Neural cell (in vitro differentiated cells): ENCODE measurements at regions not wholly inside any gene's neighbourhood (a gene's known extent, or its start where the extent isn't known, plus 50 kb on each side); places are given as distances from the start of the nearest gene placed in this dataset.

Source experiments
- H2AFZ ChIP-seq: fragments of 200-600, 300-800 bp; sonication (generic), shearing (Covaris generic); 2 replicates; pipeline ENCODE4 v1.6.0; 2014; ENCODE audit warnings: low read depth, mild to moderate bottlenecking, antibody characterized with exemption, low read length, moderate library complexity
- H3F3A ChIP-seq: fragments of 200-600 bp; shearing (Covaris generic); 2 replicates; pipeline ENCODE4 v1.6.1; 2016; ENCODE audit warnings: mild to moderate bottlenecking, moderate library complexity, mixed read lengths, antibody characterized with exemption, low read length; ENCODE audit not compliant: insufficient read depth, poor library complexity, severe bottlenecking
- H3K27ac ChIP-seq: fragments of 200-600, 300-800 bp; sonication (generic), shearing (Covaris generic); 2 replicates; pipeline ENCODE4 v1.5.1; 2014; ENCODE audit warnings: mild to moderate bottlenecking, low read length, moderate library complexity
- H3K27me3 ChIP-seq: fragments of 300-800, 200-600 bp; sonication (generic), shearing (Covaris generic); 2 replicates; pipeline ENCODE4 v1.6.0; 2014; ENCODE audit warnings: mild to moderate bottlenecking, low read depth, low read length, moderate library complexity; ENCODE audit not compliant: insufficient read depth
- H3K36me3 ChIP-seq: fragments of 300-800, 200-600 bp; sonication (generic), shearing (Covaris generic); 2 replicates; pipeline ENCODE4 v1.5.1; 2014; ENCODE audit warnings: mild to moderate bottlenecking, antibody characterized with exemption, low read length, moderate library complexity; ENCODE audit not compliant: insufficient read depth
- H3K4me2 ChIP-seq: fragments of 300-800, 200-600 bp; sonication (generic), shearing (Covaris generic); 2 replicates; pipeline ENCODE4 v1.6.0; 2014; ENCODE audit warnings: mild to moderate bottlenecking, low read length
- H3K4me3 ChIP-seq: fragments of 300-800, 200-600 bp; sonication (generic), shearing (Covaris generic); 2 replicates; pipeline ENCODE4 v1.5.1; 2014; ENCODE audit warnings: mild to moderate bottlenecking, low read length, moderate library complexity
- H3K79me2 ChIP-seq: fragments of 200-600 bp; shearing (Covaris generic); replicated peaks from 2 replicates; pipeline ENCODE4 v1.6.0; 2014; ENCODE audit warnings: mild to moderate bottlenecking, low read length, moderate library complexity; ENCODE audit not compliant: insufficient read depth
- H3K9ac ChIP-seq: fragments of 300-800, 200-600 bp; sonication (generic), shearing (Covaris generic); 2 replicates; pipeline ENCODE4 v1.6.1; 2016; ENCODE audit warnings: mild to moderate bottlenecking, low read length, mixed read lengths
- H3K9me2 ChIP-seq: fragments of 200-600 bp; shearing (Covaris generic); 2 replicates; pipeline ENCODE4 v1.6.1; 2016; ENCODE audit warnings: mild to moderate bottlenecking, low read length, mixed read lengths; ENCODE audit not compliant: insufficient read depth
- H3K9me3 ChIP-seq: fragments of 200-600, 300-800 bp; sonication (generic), shearing (Covaris generic); 2 replicates; pipeline ENCODE4 v1.6.1; 2016; ENCODE audit warnings: mild to moderate bottlenecking, mixed run types, low read length, moderate library complexity, mixed read lengths
- H4K20me1 ChIP-seq: fragments of 200-600 bp; shearing (Covaris generic); 2 replicates; pipeline ENCODE4 v1.6.1; 2016; ENCODE audit warnings: mild to moderate bottlenecking, mixed run types; ENCODE audit not compliant: insufficient read depth
- EP300 ChIP-seq: fragments of 450-650 bp; conservative IDR thresholded peaks from 2 replicates; pipeline ENCODE4 v1.6.1; 2014; ENCODE audit warnings: antibody characterized with exemption, mild to moderate bottlenecking, moderate library complexity; ENCODE audit not compliant: poor library complexity, severe bottlenecking
- EZH2 ChIP-seq: fragments of 200-600, 300-800 bp; shearing (Covaris generic), sonication (generic); IDR thresholded peaks from 2 replicates; pipeline ENCODE4 v1.6.1; 2014; ENCODE audit warnings: antibody characterized with exemption, low read length, borderline replicate concordance, mild to moderate bottlenecking; ENCODE audit not compliant: insufficient read depth, poor library complexity, severe bottlenecking
- MXI1 ChIP-seq: fragments of 450-650 bp; conservative IDR thresholded peaks from 2 replicates; pipeline ENCODE4 v1.6.1; 2014; ENCODE audit warnings: antibody characterized with exemption, mild to moderate bottlenecking; ENCODE audit not compliant: poor library complexity, severe bottlenecking
- POLR2AphosphoS5 ChIP-seq: IDR thresholded peaks from 2 replicates; pipeline ENCODE4 v1.6.1; 2012
- RAD21 ChIP-seq: fragments of 450-650 bp; conservative IDR thresholded peaks from 2 replicates; pipeline ENCODE4 v1.6.1; 2014; ENCODE audit warnings: antibody characterized with exemption, mild to moderate bottlenecking, moderate library complexity
- SMC3 ChIP-seq: fragments of 450-650 bp; conservative IDR thresholded peaks from 2 replicates; pipeline ENCODE4 v1.6.1; 2014; ENCODE audit warnings: antibody characterized with exemption, mild to moderate bottlenecking, moderate library complexity; ENCODE audit not compliant: poor library complexity
- TAF1 ChIP-seq: IDR thresholded peaks from 2 replicates; pipeline ENCODE4 v1.6.1; 2012; ENCODE audit warnings: low read depth
- TF ChIP-seq, protein P1 (sequence below): fragments of 450-650 bp; IDR thresholded peaks from 2 replicates; pipeline ENCODE4 v1.5.1; 2014; ENCODE audit warnings: antibody characterized with exemption, mild to moderate bottlenecking, moderate library complexity; ENCODE audit not compliant: poor library complexity, severe bottlenecking
- TF ChIP-seq, protein P2 (sequence below): IDR thresholded peaks from 2 replicates; pipeline ENCODE4 v1.6.1; 2012; ENCODE audit warnings: borderline replicate concordance

DNA sequence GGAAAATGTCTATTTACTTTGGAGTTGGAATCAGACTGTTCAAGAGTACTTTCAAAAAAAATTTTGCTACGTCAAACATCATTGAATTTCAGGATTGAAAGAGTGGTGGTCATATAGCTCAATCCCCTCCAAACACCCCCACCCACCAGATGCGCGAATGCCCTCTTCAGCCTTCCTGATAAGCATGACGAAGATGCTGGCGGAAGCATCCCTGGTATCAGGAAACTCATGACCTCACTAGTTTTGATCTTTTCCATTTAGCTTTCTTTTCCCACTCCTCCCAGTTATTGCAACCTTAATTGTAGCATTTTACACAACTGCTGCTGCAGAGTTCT, 104.4 kb downstream of the LEPR start:
- no peak overlapping the region for H3K4me2 ChIP-seq
- no peak overlapping the region for H3K27ac ChIP-seq
- H3K36me3 ChIP-seq = no peaks in the 10 kb centered on the region
- H3K9me3 ChIP-seq = no peaks in the 10 kb centered on the region
- H2AFZ ChIP-seq = no peak overlapping the region
- no peak overlapping the region for H3K9ac ChIP-seq
- no peaks in the 10 kb centered on the region for H4K20me1 ChIP-seq
- no peak for TF ChIP-seq EZH2
- TF ChIP-seq, protein P1, sequence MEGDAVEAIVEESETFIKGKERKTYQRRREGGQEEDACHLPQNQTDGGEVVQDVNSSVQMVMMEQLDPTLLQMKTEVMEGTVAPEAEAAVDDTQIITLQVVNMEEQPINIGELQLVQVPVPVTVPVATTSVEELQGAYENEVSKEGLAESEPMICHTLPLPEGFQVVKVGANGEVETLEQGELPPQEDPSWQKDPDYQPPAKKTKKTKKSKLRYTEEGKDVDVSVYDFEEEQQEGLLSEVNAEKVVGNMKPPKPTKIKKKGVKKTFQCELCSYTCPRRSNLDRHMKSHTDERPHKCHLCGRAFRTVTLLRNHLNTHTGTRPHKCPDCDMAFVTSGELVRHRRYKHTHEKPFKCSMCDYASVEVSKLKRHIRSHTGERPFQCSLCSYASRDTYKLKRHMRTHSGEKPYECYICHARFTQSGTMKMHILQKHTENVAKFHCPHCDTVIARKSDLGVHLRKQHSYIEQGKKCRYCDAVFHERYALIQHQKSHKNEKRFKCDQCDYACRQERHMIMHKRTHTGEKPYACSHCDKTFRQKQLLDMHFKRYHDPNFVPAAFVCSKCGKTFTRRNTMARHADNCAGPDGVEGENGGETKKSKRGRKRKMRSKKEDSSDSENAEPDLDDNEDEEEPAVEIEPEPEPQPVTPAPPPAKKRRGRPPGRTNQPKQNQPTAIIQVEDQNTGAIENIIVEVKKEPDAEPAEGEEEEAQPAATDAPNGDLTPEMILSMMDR = no peak
- no peak for TF ChIP-seq TAF1
- TF ChIP-seq SMC3 = no peak
- no peak for TF ChIP-seq EP300
- TF ChIP-seq, protein P2, sequence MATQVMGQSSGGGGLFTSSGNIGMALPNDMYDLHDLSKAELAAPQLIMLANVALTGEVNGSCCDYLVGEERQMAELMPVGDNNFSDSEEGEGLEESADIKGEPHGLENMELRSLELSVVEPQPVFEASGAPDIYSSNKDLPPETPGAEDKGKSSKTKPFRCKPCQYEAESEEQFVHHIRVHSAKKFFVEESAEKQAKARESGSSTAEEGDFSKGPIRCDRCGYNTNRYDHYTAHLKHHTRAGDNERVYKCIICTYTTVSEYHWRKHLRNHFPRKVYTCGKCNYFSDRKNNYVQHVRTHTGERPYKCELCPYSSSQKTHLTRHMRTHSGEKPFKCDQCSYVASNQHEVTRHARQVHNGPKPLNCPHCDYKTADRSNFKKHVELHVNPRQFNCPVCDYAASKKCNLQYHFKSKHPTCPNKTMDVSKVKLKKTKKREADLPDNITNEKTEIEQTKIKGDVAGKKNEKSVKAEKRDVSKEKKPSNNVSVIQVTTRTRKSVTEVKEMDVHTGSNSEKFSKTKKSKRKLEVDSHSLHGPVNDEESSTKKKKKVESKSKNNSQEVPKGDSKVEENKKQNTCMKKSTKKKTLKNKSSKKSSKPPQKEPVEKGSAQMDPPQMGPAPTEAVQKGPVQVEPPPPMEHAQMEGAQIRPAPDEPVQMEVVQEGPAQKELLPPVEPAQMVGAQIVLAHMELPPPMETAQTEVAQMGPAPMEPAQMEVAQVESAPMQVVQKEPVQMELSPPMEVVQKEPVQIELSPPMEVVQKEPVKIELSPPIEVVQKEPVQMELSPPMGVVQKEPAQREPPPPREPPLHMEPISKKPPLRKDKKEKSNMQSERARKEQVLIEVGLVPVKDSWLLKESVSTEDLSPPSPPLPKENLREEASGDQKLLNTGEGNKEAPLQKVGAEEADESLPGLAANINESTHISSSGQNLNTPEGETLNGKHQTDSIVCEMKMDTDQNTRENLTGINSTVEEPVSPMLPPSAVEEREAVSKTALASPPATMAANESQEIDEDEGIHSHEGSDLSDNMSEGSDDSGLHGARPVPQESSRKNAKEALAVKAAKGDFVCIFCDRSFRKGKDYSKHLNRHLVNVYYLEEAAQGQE = no peak
- no peak for TF ChIP-seq POLR2AphosphoS5
- no peak for TF ChIP-seq MXI1
- no peak for TF ChIP-seq RAD21
- no peaks in the 10 kb centered on the region for H3F3A ChIP-seq
- H3K9me2 ChIP-seq = no peaks in the 10 kb centered on the region
- H3K4me3 ChIP-seq = peak overlapping the region; percentile 71
- no peaks in the 10 kb centered on the region for H3K79me2 ChIP-seq
- peaks cover 44% of the 10 kb centered on the region for H3K27me3 ChIP-seq

DNA sequence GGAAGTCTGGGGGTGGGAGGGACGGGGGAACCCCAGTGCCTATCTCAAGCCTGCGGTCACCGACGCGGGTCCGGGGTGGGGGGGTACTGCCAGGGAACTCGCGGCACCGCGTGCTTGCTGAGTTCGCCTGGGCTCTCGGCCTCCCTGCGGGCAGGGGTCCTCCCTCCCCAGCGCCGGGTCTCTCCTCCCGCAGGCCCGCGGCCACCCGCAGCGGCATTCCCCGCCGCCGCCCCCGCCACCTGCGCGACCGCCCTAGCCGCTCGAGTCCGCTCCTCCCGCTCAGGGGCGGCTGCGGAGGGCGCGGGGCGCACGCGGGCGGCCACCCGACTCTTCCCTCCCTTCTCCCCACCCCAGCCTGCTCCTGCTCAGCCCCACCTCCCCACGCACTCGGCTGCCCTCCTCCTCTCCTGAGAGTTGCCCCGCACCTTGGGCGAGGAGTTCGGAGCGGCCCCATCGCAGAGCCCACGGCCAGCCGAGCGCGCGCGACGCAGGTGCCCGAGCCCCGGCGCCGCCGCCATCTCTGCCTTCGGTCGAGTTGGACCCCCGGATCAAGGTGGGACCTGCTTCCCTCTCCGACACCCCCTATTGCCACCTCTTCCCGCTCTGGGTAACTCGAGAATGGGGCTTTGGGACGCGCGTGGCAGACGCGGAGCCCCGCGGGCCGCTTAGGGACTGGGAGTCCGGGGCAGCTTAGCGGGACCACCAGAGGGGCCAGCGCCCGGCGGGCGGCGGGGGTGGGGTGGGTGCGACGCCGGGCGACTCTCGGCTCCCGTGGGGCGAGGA, 105.0 kb downstream of the LEPR start:
- Histone ChIP-seq H3K79me2 (no peaks in the 10 kb centered on the region), H3K9me3 (no peaks in the 10 kb centered on the region), H3K9me2 (no peaks in the 10 kb centered on the region), H2AFZ (no peak overlapping the region), H3K9ac (no peak overlapping the region), H3K4me2 (no peak overlapping the region), H3F3A (no peaks in the 10 kb centered on the region), H3K27ac (no peak overlapping the region), H3K27me3 (peaks cover 44% of the 10 kb centered on the region), H3K36me3 (no peaks in the 10 kb centered on the region), H4K20me1 (no peaks in the 10 kb centered on the region), H3K4me3 (peak overlapping the region; percentile 71)
- TF ChIP-seq POLR2AphosphoS5 = peak; percentile 6
- TF ChIP-seq TAF1 = no peak
